ENCODE measurements at regions not wholly inside any gene's neighbourhood (a gene's known extent, or its start where the extent isn't known, plus 50 kb on each side); places are given as distances from the start of the nearest gene placed in this dataset.
"Not testable (repeated sequence)": the region's sequence is repeated elsewhere in the genome, so short reads cannot be mapped to it uniquely, and the experiment has no call there.

DNA sequence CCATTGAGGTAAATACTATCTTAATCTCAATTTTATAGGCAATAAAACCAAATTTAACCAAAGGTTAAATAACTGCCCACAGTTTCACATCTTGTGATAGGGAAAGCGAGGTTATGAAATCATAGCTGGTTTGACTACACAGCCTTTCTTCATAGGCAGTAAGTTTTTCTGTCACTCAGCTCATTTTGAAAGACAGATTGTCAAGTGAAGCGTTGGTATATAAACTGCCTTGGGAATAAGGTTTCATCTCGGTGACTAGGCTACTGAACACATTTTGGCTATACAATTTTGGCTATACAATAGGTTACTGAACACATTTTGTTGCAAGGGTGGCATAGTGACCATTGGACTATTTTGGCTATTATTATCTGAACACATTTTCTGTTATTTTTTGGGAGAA, 793.7 kb downstream of the TRHDE start:
- DNase-seq = no peak

DNA sequence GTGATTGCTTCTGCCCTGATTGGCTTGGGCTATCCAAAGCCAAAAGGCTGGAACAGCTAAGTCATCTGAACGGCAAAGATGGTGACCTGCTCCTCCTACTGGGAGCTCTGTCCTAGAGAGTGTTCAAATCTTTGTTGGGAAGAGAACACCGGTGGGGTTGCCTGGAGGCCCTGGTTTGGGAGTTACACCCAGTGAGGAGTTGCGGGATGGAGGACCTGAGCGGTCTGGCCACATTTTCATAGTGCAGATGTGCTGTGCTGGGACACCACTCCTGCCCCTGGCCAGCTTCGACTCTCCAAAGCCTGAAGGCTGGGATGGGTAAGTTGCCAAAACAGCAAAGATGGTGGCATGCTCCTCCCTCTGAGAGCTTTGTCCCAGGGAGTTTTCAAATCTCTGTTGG, 795.4 kb downstream of the TRHDE start:
- no peak for DNase-seq

DNA sequence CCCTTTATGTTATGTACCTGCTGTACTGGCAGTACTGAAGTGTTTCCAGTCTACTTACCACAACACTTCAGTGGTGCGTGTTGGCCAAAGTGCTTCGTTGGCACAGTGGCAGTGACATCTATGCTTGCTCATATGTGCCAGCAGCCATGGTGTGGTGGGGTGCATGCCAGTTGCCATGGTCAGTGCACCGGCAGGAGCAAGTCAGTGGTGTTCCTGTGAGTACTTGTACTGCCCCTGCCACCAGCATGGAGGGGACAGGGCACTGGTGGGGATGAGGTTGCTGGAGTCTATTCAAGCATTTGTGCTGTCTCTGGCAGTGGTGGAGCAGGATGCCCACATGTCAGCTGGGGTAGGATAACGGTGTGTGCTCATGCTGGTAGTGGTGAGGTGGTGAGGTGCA, 800.0 kb downstream of the TRHDE start:
- no peak for DNase-seq

DNA sequence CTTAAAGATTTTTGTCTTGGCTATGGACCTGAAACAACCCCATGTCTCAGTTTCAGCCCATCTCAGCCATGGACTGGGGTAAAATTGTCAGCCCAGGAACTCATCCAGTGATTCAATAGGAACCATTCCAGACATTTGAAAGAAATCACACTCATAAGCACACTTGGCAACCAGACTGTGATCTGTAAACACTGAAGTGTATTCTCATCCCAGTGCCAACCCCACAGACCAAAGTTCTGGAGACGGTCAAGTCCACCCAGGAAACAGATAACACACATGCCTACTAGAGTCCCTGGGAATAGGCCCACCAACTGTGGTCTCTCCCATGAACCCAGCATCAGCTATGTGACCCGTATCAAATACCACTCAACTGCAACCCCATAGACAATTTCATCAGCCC, 804.6 kb downstream of the TRHDE start:
- DNase-seq = no peak

DNA sequence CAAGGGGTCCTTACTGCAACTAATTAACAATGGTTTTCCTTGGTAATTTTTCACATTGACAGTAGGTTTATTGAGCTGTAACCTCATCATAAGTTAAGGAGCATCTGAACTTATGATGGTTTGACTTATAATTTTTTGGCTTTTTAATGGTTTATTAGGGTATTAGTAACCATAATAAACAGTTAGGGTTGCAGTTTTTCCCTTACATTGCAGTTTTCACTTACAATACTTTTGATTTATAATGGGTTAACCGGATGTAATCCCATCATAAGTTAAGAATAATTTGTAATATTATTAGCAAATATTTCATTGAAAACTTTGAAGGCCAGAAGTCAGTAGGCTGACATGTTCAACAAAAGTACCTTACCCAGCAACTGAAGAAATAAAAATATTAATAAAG, 811.6 kb downstream of the TRHDE start:
- no peak for DNase-seq

DNA sequence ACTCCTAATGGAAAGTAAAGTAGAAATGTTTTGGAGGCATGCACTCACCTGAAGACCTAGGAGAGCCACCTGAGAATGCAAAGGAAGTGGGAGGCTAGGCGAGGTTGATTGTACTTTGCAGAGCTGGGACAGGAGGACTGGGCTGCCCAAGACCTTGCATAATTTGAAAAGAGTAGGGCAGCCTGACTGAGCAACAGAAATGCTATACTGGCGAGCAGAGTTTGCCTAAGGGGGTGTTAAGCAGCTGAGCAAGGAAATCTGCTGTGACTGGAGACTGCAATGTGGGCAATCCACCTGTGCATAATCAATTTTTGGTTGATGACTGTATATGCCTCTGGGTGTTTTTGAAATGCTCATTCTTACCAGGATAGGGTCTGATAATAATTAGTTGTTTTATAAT, 834.1 kb downstream of the TRHDE start:
- DNase-seq = no peak

DNA sequence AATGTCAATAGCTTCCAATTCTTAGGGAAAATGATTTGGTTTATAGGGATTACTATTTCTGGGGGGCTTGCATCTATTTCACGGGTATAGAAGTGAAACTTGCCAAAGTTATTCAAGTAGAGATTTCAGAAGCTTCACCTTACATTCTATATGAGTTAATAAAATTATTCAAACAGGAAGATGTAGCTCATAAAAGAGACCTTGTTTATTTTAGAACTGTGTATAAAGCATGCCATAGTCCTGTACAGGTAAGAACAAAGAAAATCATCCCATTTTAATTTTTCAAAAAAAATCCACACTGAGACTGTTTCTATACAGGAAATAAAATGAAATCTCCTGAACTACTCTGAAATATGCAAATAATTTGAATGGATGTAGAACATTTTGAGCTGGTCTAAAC, 834.7 kb downstream of the TRHDE start:
- DNase-seq = no peak

DNA sequence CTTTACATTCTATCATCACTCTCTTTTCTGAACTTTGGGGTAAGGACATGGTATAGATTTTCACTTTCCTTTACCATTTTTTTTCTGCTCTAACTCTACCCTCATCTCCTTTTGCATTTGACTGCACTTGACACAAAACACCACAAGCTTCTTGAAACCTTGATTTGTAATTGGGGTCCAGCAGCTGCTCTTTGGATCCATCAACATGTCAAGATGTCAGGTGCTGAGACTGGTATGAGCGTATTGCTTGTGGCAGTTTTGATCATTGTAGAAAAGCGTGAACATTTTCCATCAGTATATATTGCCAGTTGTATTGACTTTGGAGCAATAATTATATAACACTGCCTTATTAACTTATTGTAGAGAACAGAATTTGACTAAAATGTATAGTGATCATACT, 838.6 kb downstream of the TRHDE start:
- no peak for DNase-seq

DNA sequence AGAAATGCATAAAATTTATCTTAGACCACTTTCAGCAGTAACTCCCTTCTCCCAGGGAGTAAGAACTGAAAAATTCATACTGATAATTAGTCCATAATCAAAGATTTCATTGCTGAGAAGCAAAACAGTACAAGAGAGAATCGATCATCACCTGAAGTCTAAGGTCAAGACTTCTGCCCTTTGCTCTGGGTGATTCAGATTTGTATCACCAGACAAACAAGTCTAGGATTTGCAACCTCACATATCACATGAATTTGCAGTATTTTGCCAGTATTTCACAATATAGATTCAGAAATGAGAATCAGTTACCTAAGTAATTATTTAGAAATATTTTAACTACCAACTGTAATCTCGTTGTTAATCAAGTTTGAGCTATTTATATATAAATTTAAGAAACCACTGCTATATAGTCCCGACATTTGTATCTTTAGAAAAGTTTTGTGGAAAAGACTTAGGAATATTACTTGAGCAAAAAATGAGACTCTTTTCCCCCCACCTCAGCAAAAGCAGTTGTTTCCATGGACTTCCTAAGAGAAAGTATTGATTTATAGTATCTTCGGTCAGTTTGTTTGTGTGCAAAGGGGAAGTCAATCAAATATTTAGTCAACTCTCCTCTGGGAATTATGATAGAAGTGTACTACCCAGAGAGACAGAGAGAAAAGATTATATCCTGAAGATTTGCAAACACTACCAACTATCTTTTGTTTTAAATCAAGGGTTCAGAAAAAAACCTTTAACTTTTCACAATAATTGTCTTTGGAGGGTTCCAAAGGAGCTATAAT, 840.1 kb downstream of the TRHDE start:
- DNase-seq = no peak

DNA sequence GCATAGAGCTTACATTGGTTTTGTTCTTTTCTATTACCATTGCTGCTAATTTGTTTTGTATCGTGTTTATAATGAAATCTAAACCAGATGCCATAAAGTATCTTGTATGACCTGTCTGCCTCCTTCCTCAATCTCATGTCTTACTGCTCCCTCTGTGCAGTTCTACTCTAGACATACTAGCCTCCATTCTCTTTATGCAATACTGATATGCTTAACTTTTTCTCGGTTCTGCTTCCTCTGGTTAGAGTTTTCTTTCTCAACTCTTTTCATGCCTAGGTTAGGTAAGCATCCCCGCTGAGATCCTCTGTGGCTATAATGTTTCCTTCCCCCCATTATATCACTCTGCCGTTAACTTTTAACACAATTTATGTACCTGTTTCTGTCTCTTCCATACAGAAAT, 852.3 kb downstream of the TRHDE start:
- DNase-seq = no peak

DNA sequence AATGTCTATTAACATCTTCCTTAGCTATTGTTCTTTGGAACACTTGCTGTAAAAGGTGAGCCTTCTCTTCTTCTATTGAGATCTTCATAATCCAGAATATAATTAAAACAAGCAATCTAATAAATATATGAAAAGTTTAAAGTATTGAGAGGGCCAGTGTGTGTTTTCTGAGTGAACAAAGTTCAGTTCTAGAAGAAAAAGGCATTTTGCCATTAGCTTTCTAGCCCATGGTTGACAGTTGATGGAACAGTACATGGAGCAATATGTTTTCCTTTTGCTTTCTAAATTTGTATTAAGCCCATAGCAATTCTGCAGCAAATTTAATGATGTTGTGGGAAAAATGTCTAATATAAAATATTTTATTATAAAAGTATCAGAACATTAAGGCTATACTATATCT, 853.0 kb downstream of the TRHDE start:
- no peak for DNase-seq

DNA sequence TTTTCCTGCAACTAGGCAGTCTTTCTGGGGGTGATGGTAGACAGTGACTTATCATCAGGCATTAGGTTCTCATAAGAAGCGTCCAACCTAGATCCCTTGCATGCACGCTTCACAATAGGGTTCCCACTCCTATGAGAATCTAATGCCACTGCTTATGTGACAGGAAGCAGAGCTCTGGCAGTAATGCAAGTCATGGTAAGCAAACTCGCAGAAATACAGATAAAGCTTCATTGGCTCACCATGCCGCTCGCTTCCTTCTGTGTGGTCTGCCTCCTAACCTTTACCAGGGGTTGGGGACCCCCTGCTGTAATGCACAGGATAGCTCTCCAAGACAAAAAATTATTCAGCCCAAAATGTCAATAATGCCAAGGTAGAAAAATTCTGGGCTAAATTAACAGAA, 864.2 kb downstream of the TRHDE start:
- DNase-seq = no peak

DNA sequence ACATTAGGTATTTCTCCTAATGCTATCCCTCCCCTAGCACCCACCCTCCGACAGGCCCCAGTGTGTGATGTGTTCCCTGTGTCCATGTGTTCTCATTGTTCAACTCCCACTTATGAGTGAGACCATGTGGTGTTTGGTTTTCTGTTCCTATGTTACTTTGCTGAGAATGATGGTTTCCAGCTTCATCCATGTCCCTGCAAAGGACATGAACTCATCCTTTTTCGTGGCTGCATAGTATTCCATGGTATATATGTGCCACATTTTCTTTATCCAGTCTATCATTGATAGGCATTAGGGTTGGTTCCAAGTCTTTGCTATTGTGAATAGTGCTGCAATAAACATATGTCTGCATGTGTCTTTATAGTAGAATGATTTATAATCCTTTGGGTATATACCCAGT, 867.5 kb downstream of the TRHDE start:
- DNase-seq = not testable (repeated sequence)

DNA sequence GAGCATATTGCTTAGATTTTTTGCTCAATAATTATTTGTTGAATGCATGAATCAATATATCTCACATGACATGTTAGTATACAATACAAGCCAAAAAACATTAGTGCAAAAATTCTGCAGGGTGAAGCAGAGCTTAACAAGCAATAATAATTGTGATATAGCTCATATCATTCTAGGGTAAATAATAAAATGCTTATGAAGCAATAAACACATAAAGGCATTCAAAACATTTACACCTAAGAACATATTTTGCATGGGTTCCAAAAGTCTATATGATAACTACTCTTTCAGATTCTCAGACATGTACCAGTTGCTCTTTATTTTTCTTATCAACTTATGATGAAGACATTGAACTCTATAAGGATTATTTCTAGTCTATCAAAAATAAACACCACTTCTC, 886.2 kb downstream of the TRHDE start:
- no peak for DNase-seq

DNA sequence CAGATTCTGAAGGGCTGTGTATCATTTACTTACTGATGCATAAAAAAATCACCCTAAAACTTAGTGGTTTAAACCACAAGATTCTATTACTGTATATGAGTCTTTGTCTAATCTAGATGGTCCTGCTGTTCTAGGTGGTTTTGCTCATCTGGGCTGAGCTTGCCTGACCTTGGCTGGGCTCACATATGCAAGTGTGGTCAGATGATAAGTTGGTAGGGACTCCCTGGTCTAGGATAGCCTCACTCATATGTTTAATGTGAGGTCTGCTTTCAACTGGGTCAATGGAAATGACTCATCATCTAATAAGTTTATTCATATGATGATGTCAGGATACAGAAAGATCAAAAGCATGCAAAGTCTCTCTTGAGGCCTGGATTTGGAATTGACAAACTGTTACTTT, 887.8 kb downstream of the TRHDE start:
- DNase-seq = no peak

DNA sequence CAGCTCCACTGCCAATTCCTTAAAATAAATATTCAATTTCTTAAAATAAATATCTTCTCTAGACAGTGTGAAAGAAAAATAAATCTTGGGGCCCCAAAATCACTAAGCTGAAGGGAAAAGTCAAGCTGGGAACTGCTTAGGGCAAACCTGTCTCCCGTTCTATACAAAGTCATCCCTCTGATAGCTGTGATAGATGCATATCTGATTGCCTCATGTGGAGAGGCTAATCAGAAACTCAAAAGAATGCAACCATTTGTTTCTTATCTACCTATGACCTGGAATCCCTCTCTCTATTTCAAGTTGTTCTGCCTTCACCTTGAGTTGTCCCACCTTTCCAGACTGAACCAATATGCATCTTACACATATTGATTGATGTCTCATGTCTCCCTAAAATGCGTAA, 889.8 kb downstream of the TRHDE start:
- no peak for DNase-seq

DNA sequence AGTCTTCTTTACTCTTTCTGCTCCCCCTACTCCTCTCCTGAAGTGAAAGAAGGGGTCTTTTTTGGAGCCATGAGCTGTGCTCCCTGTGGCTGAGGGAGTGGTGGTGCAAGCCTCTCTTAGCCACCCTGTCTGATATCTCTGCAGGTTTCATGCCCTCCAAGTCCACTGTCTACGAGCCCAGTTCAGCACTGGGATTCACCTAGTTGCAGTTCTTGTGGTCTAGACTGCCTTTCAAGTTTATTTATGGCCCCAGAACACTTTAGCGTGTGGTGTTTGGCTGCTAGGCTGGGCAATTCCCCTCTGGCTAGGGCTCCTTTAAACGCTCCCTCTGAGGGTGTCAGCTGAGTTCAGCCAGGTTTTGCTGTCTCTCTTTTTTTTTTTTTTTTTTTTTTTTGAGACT, 908.6 kb downstream of the TRHDE start:
- no peak for DNase-seq

DNA sequence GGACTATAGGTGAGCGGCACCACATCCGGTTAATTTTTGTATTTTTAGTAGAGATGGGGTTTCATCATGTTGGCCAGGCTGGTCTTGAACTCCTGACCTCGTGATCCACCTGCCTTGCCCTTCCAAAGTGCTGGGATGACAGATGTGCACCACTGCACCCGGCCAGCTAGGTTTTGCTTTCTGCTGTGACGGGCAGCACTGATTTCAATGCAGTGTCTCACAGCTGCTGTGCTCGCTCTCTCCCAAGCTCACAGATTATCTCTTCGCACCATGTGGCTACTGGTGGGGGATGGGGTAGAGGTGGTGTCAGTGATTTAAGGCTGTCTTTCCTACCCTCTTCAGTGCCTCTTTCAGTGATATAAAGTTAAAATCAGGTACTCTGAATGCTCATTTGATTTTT, 909.1 kb downstream of the TRHDE start:
- no peak for DNase-seq

DNA sequence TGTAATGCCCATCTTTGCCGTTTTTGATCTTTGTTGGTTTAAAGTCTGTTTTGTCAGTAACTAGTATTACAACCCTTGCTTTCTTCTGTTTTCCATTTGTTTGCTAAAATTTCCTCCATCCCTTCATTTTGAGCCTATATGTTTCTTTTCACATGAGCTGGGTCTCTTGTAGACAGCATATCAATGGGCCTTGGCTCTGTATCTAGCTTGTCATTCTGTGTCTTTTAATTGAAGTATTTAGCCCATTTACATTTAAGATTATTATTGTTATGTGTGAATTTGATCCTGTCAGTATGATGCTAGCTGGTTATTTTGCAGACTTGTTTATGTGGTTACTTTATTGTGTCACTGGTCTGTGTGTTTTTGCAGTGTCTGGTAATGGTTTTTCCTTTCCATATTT, 913.2 kb downstream of the TRHDE start:
- DNase-seq = no peak

DNA sequence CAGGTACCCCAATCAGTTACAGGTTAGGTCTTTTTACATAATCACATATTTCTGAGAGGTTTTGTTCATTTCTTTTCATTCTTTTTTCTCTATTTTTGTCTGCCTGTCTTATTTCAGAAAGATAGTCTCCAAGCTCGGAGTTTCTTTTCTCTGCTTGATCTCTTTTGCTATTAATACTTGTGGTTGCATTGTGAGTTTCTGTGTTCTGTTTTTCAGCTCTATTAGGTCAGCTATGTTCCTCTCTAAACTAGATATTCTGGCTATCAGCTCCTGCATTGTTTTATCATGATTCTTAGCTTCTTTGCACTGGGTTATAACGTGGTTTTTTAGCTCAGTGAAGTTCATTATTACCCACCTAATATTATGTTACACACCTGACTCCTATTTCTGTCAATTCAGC, 914.1 kb downstream of the TRHDE start:
- no peak for DNase-seq

DNA sequence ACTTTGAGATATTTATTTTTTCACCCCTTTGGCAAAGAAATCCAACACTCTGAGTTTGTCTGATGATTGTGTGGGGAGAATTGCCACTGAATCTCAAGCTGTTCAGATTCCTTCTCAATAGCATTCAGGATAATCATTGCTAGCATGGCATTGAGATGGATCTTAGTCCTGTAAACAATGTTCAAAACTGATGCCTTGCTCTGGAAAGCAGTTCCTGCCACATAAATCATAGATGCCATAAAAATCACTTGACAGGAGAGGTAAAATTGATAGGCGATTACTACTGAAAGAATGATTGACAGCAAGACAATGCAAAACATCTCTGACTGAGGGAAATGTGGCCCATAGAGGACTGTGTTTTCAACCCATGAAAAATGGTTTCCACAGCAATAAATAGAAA, 915.6 kb downstream of the TRHDE start:
- DNase-seq = no peak

DNA sequence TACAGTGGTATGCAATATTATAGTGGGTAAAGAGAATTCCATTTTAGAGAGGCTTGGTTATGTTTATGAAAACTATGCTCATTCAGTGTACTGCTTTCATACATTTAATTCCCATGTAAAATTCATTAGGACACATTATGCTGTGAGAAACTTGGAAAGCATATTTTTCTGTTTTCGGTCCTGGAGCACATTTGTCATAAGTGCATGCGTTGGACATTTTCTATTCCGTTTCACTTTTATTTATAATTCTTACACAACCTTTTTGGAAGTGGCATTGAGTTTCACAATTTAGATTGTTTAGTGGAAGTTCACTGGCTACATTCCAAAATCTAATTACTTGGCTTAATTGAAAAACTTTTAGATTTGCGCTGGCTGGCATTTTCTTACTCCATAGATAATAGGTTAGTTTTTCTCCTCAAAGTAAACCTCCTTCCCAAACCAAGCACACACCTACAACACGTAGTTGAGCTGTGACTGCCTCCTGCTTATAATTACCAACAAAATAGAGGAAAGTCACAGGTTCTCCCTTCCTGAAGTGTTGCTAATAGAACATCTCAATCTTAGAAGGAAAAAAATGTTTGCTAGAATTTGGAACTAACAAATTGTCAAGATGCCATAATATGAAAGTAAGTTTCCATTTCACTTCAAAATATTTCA, 938.5 kb downstream of the TRHDE start:
- no peak for DNase-seq

DNA sequence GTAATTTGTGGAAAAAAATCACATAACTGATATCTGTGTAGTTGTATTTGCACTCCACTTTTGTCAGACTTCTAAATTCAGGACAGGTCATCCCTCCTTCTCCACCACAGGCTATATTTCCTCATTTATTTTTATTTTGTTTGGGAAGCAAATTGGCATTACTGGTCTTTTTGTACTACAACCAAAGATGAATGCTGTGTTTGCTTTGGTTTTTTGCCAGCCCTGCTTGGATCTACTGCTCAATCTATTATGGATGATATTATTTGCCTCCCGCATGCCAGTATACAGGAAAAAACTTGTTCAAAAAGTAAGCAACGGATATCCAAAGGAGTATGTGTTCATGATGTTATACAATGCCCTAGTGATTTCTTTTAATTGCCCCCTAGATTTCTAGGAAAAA, 948.8 kb downstream of the TRHDE start:
- DNase-seq = no peak

DNA sequence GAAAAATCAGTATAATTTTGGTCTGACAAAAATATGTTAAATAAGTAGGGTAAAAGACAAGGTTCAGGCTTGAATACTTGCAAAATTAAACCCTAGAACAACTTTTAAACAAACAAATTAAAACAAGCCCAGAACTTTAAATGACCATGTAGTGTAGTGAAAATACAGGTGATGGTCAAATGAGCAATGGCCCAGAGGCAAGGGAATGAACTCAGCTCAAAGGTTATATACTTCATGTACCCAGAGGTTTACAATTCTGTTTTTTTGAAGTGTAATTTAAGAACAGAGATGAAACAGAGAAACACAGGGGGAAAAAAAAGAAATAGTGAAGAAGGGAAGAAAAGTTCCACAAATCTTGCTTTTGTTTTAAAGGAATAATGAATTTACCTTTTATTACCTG, 949.2 kb downstream of the TRHDE start:
- DNase-seq = no peak

DNA sequence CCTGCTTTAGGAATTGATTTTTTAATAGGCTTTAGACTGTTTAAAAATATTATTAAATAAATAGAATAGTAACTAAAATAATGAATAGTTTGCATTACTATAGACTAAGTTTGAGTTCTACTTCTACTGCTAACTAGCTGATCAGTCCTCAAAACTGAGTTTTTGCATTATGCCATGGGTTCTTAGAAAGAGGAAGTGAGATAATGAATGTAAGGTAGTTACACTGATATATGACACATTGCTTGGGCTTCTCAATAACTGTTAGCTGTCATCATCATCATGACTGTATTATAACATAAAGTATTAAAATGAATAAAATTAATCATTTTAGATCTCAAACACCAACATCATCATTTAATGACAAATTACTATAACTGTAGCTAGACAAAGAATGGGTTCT, 949.7 kb downstream of the TRHDE start:
- no peak for DNase-seq

Data from NCI-H1092 (cell line).